Coronary artery (tissue), 2 donors: ENCODE measurements at regions not wholly inside any gene's neighbourhood (a gene's known extent, or its start where the extent isn't known, plus 50 kb on each side); places are given as distances from the start of the nearest gene placed in this dataset.

Source experiments
- DNase-seq: peaks from one replicate; pipeline ENCODE4 v3.0.0-alpha.2; 2017; ENCODE audit warnings: low spot score
- H3K27ac ChIP-seq, 2 donors: fragments of 200-600 bp; sonication (generic); one replicate each; pipeline ENCODE4 v1.5.1; 2016 to 2019
- H3K4me3 ChIP-seq: fragments of 200-600 bp; sonication (generic); 2 replicates; pipeline ENCODE4 v1.5.1; 2016; ENCODE audit warnings: mild to moderate bottlenecking, moderate library complexity
- CTCF ChIP-seq: fragments of 200-600 bp; sonication (generic); IDR thresholded peaks from one replicate; pipeline ENCODE4 v1.5.1; 2019; ENCODE audit warnings: antibody characterized with exemption

DNA sequence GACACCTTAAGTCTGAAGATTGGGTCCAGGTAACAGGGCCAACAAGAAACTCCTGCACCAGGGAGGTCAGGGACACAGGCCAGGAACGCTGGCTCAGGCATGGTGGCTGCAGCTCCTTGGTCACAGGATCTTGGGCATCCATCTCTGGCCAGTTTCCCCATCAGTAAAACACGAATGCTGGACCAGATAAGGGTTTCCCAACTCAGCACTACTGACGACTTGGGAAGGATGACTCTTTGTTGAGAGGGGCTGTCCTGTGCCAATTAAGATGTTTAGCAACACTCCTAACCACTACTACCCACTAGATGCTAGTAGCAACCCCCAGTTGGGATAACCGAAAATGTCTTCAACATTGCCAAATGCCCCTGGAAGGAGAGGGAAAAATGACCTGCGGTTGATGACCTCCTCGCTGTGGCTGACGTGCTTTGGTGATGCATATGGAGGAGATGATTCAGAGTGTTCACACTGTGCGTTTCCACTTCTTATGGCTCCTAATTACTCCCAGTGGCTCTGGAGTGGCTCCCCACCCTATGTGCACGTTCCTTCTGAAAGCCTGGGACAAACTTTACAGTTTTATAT lies 261.9 kb downstream of the CDH26 start:
- DNase-seq = no peak
- H3K27ac ChIP-seq = no peak overlapping the region
- no peak for TF ChIP-seq CTCF
- H3K4me3 ChIP-seq = no peak overlapping the region

GRCh38 chr20:60220706-60221105 lies 262.5 kb downstream of the CDH26 start:
- no peak overlapping the region for H3K27ac ChIP-seq
- H3K4me3 ChIP-seq = no peak overlapping the region
- TF ChIP-seq CTCF = no peak
- DNase-seq = no peak

DNA sequence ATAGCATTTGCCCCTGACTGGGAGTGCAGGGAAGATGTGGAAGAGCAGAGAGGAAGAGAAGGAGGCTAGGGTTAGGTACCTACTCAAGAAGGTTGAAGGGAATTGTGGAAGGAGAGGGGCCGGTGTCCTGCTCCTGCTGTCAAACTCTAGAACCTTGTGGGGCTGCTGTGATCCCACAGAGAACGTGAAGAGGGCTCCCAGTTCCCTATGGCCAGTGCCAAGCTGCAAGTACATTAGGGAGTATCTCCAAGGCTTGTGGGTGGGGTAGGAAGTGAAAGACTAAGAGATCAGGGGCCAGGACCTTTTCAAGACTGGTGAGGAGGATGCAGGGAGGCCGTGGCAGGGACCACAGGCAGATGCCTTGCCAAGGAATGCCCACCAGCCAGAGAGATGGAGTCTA lies 263.4 kb downstream of the CDH26 start:
- H3K27ac ChIP-seq = no peak overlapping the region
- DNase-seq = no peak
- no peak for TF ChIP-seq CTCF
- H3K4me3 ChIP-seq = no peak overlapping the region

GRCh38 chr20:60222497-60222896 lies 264.3 kb downstream of the CDH26 start:
- H3K4me3 ChIP-seq = no peak overlapping the region
- no peak for TF ChIP-seq CTCF
- DNase-seq = no peak
- H3K27ac ChIP-seq = no peak overlapping the region

DNA sequence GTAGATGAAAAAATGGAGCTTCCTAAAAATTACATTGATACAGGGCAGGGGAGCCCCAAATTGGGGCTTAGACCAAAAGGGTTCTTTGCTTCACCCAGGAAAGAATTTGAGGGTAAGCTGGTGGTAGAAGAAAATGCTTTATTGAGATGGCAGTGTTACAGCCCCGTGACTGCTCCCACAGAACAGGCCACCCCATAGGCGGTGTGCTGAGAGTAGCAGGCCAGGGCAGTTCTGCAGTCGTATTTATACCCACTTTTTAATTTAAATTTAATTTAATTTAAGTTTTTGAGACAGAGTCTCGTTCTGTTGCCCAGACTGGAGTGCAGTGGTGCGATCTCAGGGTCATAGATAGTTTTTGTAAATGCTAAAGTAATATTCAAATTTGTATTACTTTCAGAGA lies 265.0 kb downstream of the CDH26 start:
- Histone ChIP-seq H3K27ac (no peak overlapping the region), H3K4me3 (no peak overlapping the region)
- no peak for TF ChIP-seq CTCF
- DNase-seq = no peak

DNA sequence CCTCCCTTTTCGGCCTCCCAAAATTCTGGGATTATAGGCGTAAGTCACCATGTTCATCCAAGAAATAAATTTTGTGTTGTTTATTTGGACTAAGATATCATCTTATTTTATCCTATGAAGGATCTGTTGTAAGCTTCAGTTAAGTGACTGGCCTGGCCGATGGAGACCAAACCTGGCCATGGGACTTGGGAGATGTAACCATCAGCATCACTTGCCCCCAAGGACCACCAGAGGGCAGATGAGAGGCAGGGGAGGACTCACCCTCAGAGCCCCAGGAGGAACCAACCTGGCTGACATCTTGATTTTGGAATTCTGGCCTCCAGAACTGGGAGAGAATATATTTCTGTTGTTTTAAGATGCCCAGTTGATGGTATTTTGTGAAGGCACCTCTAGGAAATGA lies 266.7 kb downstream of the CDH26 start:
- no peak for DNase-seq
- no peak for TF ChIP-seq CTCF
- Histone ChIP-seq H3K4me3 (no peak overlapping the region), H3K27ac (no peak overlapping the region)

DNA sequence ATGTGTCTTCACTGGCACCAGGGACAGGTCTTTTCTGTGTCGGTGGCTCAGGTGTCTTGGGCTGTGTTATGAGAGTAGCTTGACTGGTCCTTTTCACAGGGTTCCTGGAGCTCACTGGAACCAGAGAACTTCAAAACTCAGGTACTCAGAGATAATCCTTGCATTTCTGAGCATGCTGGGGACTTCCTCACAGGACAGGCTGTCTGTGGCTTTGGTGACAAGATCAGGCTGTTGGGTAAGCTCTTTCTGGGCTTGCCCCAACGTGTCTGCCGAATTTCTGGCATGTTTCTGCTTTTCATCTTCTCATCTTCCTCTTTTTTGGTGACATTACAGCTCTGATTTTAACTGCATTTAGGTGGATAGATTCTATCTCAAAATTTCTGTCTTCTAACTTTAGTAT lies 270.0 kb downstream of the CDH26 start:
- no peak for TF ChIP-seq CTCF
- DNase-seq = no peak
- Histone ChIP-seq H3K4me3 (no peak overlapping the region), H3K27ac (no peak overlapping the region)
